ENCODE measurements at regions not wholly inside any gene's neighbourhood (a gene's known extent, or its start where the extent isn't known, plus 50 kb on each side); places are given as distances from the start of the nearest gene placed in this dataset.

DNA sequence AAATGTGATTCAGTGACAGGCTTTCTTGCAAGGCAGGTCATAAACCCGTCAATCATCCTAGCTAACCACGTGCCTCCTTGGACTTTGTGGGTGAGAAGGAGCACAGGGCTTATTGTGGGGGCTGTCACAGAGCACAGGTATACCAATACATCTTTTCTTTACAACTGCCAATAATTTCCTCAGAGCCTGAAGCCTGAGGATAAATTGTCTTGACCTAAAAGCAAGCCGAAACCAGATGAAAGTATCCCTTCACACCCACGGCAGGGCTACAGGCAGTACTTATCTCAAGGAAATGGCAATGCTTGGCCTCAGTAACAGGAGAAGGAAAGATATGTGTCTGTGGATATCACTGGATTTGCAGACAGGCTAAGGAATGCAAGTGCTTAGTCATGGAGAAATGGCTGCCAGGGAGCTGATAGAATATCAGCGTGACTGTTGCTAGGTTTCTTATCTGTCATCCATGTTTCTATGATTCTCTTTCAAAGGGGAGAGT, 90.3 kb upstream of the ZNF366 start (continued):
- TF ChIP-seq, protein P1, sequence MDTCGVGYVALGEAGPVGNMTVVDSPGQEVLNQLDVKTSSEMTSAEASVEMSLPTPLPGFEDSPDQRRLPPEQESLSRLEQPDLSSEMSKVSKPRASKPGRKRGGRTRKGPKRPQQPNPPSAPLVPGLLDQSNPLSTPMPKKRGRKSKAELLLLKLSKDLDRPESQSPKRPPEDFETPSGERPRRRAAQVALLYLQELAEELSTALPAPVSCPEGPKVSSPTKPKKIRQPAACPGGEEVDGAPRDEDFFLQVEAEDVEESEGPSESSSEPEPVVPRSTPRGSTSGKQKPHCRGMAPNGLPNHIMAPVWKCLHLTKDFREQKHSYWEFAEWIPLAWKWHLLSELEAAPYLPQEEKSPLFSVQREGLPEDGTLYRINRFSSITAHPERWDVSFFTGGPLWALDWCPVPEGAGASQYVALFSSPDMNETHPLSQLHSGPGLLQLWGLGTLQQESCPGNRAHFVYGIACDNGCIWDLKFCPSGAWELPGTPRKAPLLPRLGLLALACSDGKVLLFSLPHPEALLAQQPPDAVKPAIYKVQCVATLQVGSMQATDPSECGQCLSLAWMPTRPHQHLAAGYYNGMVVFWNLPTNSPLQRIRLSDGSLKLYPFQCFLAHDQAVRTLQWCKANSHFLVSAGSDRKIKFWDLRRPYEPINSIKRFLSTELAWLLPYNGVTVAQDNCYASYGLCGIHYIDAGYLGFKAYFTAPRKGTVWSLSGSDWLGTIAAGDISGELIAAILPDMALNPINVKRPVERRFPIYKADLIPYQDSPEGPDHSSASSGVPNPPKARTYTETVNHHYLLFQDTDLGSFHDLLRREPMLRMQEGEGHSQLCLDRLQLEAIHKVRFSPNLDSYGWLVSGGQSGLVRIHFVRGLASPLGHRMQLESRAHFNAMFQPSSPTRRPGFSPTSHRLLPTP (IDR thresholded peaks at IDR 0.05; ENCODE audit: borderline replicate concordance, extremely low read depth, insufficient read length), result no peak
- TF ChIP-seq HDAC3 (IDR thresholded peaks at IDR 0.05; ENCODE audit: borderline replicate concordance, partially characterized antibody), result peak; percentile 91
- TF ChIP-seq, protein P2, sequence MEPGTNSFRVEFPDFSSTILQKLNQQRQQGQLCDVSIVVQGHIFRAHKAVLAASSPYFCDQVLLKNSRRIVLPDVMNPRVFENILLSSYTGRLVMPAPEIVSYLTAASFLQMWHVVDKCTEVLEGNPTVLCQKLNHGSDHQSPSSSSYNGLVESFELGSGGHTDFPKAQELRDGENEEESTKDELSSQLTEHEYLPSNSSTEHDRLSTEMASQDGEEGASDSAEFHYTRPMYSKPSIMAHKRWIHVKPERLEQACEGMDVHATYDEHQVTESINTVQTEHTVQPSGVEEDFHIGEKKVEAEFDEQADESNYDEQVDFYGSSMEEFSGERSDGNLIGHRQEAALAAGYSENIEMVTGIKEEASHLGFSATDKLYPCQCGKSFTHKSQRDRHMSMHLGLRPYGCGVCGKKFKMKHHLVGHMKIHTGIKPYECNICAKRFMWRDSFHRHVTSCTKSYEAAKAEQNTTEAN (CRISPR knock-in tag; IDR thresholded peaks at IDR 0.05), result no peak
- TF ChIP-seq, protein P3, sequence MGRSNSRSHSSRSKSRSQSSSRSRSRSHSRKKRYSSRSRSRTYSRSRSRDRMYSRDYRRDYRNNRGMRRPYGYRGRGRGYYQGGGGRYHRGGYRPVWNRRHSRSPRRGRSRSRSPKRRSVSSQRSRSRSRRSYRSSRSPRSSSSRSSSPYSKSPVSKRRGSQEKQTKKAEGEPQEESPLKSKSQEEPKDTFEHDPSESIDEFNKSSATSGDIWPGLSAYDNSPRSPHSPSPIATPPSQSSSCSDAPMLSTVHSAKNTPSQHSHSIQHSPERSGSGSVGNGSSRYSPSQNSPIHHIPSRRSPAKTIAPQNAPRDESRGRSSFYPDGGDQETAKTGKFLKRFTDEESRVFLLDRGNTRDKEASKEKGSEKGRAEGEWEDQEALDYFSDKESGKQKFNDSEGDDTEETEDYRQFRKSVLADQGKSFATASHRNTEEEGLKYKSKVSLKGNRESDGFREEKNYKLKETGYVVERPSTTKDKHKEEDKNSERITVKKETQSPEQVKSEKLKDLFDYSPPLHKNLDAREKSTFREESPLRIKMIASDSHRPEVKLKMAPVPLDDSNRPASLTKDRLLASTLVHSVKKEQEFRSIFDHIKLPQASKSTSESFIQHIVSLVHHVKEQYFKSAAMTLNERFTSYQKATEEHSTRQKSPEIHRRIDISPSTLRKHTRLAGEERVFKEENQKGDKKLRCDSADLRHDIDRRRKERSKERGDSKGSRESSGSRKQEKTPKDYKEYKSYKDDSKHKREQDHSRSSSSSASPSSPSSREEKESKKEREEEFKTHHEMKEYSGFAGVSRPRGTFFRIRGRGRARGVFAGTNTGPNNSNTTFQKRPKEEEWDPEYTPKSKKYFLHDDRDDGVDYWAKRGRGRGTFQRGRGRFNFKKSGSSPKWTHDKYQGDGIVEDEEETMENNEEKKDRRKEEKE (IDR thresholded peaks at IDR 0.05; ENCODE audit: borderline replicate concordance in 1 of 2, control insufficient read depth in 1 of 2, low read depth in 2 of 2, low read length in 1 of 2), result no peak
- no peak for TF ChIP-seq RFX5 (IDR thresholded peaks at IDR 0.05; ENCODE audit: low read depth, low read length)
- peak; percentile 76; the same call in 1 of the 2 replicates for TF ChIP-seq MEF2D (tag; conservative IDR thresholded peaks at IDR 0.05; ENCODE audit: low read depth)
- TF ChIP-seq MTA3 (IDR thresholded peaks at IDR 0.05; ENCODE audit: borderline replicate concordance), result no peak; the same call in none of the 2 replicates
- no peak for TF ChIP-seq DIDO1 (tag; IDR thresholded peaks at IDR 0.05; ENCODE audit: low read depth)
- peak; percentile 98 for TF ChIP-seq LEF1 (IDR thresholded peaks at IDR 0.05)
- TF ChIP-seq, protein P4, sequence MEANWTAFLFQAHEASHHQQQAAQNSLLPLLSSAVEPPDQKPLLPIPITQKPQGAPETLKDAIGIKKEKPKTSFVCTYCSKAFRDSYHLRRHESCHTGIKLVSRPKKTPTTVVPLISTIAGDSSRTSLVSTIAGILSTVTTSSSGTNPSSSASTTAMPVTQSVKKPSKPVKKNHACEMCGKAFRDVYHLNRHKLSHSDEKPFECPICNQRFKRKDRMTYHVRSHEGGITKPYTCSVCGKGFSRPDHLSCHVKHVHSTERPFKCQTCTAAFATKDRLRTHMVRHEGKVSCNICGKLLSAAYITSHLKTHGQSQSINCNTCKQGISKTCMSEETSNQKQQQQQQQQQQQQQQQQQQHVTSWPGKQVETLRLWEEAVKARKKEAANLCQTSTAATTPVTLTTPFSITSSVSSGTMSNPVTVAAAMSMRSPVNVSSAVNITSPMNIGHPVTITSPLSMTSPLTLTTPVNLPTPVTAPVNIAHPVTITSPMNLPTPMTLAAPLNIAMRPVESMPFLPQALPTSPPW (CRISPR knock-in tag; IDR thresholded peaks at IDR 0.05), result 0 out of 2 replicates have a peak, but pooled peaks have one; percentile 49
- TF ChIP-seq ZFP1 (CRISPR knock-in tag; IDR thresholded peaks at IDR 0.05), result no peak
- TF ChIP-seq TSC22D4 (tag; IDR thresholded peaks at IDR 0.05), result no peak
- TF ChIP-seq TEAD4 (IDR thresholded peaks at IDR 0.05; ENCODE audit: low read length), result peak; percentile 99
- no peak for TF ChIP-seq TEAD4 (CRISPR knock-in tag; IDR thresholded peaks at IDR 0.05; ENCODE audit: borderline replicate concordance)
- peak; percentile 72; the same call in 1 of the 2 replicates for TF ChIP-seq PYGO2 (tag; IDR thresholded peaks at IDR 0.05)
- TF ChIP-seq HMGN3 (IDR thresholded peaks at IDR 0.05; ENCODE audit: borderline replicate concordance, extremely low read depth, insufficient read length, low read depth, low read length), result peak; percentile 90
- TF ChIP-seq ZNF324 (CRISPR knock-in tag; IDR thresholded peaks at IDR 0.05), result no peak
- no peak; the same call in 1 of the 2 replicates for TF ChIP-seq ELF4 (CRISPR knock-in tag; IDR thresholded peaks at IDR 0.05)
- TF ChIP-seq CBX1 (IDR thresholded peaks at IDR 0.05; ENCODE audit: low read depth), result peak; percentile 29; the same call in 1 of the 2 replicates
- no peak for TF ChIP-seq SMARCA5 (IDR thresholded peaks at IDR 0.05)
